Lower leg skin (tissue), 3 donors: ENCODE measurements at regions not wholly inside any gene's neighbourhood (a gene's known extent, or its start where the extent isn't known, plus 50 kb on each side); places are given as distances from the start of the nearest gene placed in this dataset.

Source experiments
- CTCF ChIP-seq, 3 donors: fragments of 450-650 bp; IDR thresholded peaks; one replicate each; pipeline ENCODE4 v1.5.1; 2016; ENCODE audit warnings: antibody characterized with exemption in 3 of 3, mild to moderate bottlenecking in 3 of 3, moderate library complexity in 2 of 3
- POLR2A ChIP-seq, 2 donors: fragments of 450-650 bp; IDR thresholded peaks; one replicate each; pipeline ENCODE4 v1.6.1; 2016 to 2017; ENCODE audit warnings: antibody characterized with exemption in 2 of 2, mild to moderate bottlenecking in 1 of 2, moderate library complexity in 1 of 2

DNA sequence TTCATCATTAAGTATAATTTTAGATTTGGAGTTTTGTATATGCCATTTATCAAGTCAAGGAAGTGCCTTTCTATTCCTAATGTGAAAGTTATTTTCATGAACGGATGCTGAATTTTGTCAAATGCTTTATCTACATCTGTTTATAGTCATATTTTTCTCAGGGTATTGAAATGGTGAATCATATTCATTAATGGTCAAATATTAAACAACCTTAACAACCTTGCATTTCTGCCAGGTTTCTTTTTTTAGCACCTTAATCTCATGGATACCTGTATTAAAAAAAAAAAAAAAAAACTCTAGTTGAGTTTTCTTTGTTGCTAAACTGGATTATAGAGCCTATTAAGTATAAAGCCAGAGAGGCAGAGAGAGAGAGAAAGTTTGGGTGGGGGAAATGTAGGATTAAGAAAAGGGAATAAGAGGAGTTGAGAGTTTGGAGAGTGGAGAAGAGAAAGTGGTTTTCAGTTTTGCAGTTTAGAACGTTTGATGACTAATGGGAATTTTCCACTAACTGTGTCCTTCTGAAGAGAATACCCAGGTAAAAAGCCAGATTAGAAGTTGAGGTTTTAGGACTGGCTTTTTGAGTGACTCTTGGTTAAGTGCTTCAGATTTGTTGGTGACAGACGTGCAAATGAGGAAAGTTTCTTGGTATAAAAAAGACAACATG is 305.0 kb downstream of the HLX start:
- TF ChIP-seq CTCF (IDR thresholded peaks at IDR 0.05): no peak
- TF ChIP-seq POLR2A (IDR thresholded peaks at IDR 0.05): no peak
